HG03442 (cell line): ENCODE measurements at regions not wholly inside any gene's neighbourhood (a gene's known extent, or its start where the extent isn't known, plus 50 kb on each side); places are given as distances from the start of the nearest gene placed in this dataset.

Source experiments
- ATAC-seq: cut with Tn5 transposase; IDR thresholded peaks from one replicate; pipeline ENCODE4 v1.9.1; 2021; ENCODE audit warnings: mild to moderate bottlenecking, moderate library complexity; ENCODE audit not compliant: unreplicated experiment

- ATAC-seq, result no peak
Observed at GRCh38 chr2:51237626-51238271, 205.8 kb upstream of the NRXN1 start.

- no peak for ATAC-seq
Observed at GRCh38 chr2:51232027-51232426, 200.1 kb upstream of the NRXN1 start.

GRCh38 chr2:51231071-51231470 is 199.1 kb upstream of the NRXN1 start:
- ATAC-seq, result no peak

- no peak for ATAC-seq
Observed at GRCh38 chr2:51225377-51225776, 193.4 kb upstream of the NRXN1 start.

- no peak for ATAC-seq
Observed at GRCh38 chr2:51224790-51225189, 192.9 kb upstream of the NRXN1 start.

GRCh38 chr2:51222106-51222505 is 190.2 kb upstream of the NRXN1 start:
- ATAC-seq, result no peak

GRCh38 chr2:51220606-51221005 is 188.7 kb upstream of the NRXN1 start:
- no peak for ATAC-seq

- no peak for ATAC-seq
Observed at GRCh38 chr2:51220080-51220479, 188.1 kb upstream of the NRXN1 start.

- no peak for ATAC-seq
Observed at GRCh38 chr2:51219468-51219867, 187.5 kb upstream of the NRXN1 start.

GRCh38 chr2:51218047-51218446 is 186.1 kb upstream of the NRXN1 start:
- ATAC-seq, result no peak

- no peak for ATAC-seq
Observed at GRCh38 chr2:51213826-51214225, 181.9 kb upstream of the NRXN1 start.

- ATAC-seq, result no peak
Observed at GRCh38 chr2:51212374-51212773, 180.4 kb upstream of the NRXN1 start.

GRCh38 chr2:51208521-51208920 is 176.6 kb upstream of the NRXN1 start:
- no peak for ATAC-seq

GRCh38 chr2:51201295-51201694 is 169.4 kb upstream of the NRXN1 start:
- ATAC-seq, result no peak

- no peak for ATAC-seq
Observed at GRCh38 chr2:51194656-51195055, 162.7 kb upstream of the NRXN1 start.

GRCh38 chr2:51170273-51170672 is 138.3 kb upstream of the NRXN1 start:
- no peak for ATAC-seq

- no peak for ATAC-seq
Observed at GRCh38 chr2:51165534-51166260, 133.8 kb upstream of the NRXN1 start.

- ATAC-seq, result no peak
Observed at GRCh38 chr2:51158251-51158650, 126.3 kb upstream of the NRXN1 start.

GRCh38 chr2:51153236-51153635 is 121.3 kb upstream of the NRXN1 start:
- ATAC-seq, result no peak

GRCh38 chr2:51151490-51152140 is 119.7 kb upstream of the NRXN1 start:
- ATAC-seq, result no peak

- ATAC-seq, result no peak
Observed at GRCh38 chr2:51149725-51150124, 117.8 kb upstream of the NRXN1 start.

GRCh38 chr2:51145761-51146160 is 113.8 kb upstream of the NRXN1 start:
- ATAC-seq, result no peak
